ENCODE measurements at regions not wholly inside any gene's neighbourhood (a gene's known extent, or its start where the extent isn't known, plus 50 kb on each side); places are given as distances from the start of the nearest gene placed in this dataset.

- peak; percentile 31 for DNase-seq (ENCODE audit: low read depth)
Measured at GRCh38 chr5:86971034-86971571, 296.6 kb upstream of the RASA1 start.

DNA sequence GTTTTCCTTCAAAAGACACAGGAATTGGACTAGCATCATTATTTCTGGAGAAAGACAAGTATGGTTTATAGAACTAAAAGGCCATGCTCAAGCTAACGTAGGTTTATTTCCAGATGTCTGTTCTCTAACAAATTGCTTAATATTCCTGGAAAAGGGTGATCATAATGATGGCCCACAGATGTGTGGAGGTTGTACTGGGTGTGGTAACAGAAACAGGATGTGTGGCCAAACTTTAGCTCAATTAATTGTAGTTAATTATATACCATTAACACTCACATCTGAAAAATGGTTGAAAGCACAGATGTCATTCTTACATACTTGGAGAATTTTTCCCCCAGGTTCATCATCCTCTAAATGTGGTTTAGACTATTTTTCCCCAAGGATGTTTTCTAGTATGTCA lies 292.7 kb upstream of the RASA1 start:
- no peak for DNase-seq (ENCODE audit: low read depth)

GRCh38 chr5:86977190-86977589 lies 290.5 kb upstream of the RASA1 start:
- peak; percentile 29 for DNase-seq (ENCODE audit: low read depth)

GRCh38 chr5:86977808-86978207 lies 289.9 kb upstream of the RASA1 start:
- DNase-seq (ENCODE audit: low read depth), result no peak

GRCh38 chr5:86979811-86980411 lies 287.8 kb upstream of the RASA1 start:
- DNase-seq (ENCODE audit: low read depth), result peak; percentile 79

- DNase-seq (ENCODE audit: low read depth), result no peak
Measured at GRCh38 chr5:86981898-86982297, 285.8 kb upstream of the RASA1 start.

GRCh38 chr5:86983208-86983607 lies 284.5 kb upstream of the RASA1 start:
- DNase-seq (ENCODE audit: low read depth), result peak; percentile 19

- no peak for DNase-seq (ENCODE audit: low read depth)
Measured at GRCh38 chr5:86986837-86987236, 280.8 kb upstream of the RASA1 start.

GRCh38 chr5:86997516-86997915 lies 270.2 kb upstream of the RASA1 start:
- peak; percentile 82 for DNase-seq (ENCODE audit: low read depth)

- DNase-seq (ENCODE audit: low read depth), result no peak
Measured at GRCh38 chr5:86999951-87000350, 267.7 kb upstream of the RASA1 start.

DNA sequence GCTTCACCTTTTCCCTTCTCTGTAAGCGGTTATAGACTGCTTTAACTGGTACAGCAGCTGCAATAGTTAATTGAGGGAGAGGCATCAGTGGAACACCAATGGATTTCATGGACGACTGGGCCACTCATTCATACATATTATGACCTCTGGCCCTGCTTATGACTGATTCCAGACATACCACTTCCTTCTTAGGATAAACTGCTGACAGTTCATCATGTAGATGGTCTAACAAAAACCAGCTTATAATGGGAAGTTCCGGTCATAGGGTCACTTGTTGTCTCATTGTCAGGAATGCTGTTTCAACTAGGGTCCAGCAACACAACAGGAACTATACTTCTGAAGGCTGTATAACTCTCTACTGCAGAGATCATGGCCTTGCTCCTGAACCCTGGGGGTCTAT lies 265.2 kb upstream of the RASA1 start:
- no peak for DNase-seq (ENCODE audit: low read depth)

GRCh38 chr5:87004101-87004500 lies 263.6 kb upstream of the RASA1 start:
- no peak for DNase-seq (ENCODE audit: low read depth)

DNA sequence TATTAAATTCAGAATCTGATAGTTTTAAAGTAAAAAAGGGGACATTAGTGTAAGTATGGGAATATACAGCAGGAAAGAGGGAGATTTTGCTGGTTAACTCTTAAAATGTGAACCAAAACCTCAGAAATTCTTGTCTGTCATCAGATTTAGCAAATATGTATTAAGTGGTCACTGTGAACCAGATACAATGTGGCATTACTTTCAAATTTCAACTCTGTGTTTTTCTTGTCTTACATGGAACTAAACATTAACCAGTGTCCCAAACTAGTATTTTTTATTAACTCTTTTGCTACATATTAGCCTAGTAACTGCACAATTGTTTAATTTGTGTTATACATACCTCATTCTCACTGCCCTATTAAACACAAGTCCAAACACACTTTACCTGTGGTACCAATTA lies 259.9 kb upstream of the RASA1 start:
- DNase-seq (ENCODE audit: low read depth), result no peak

DNA sequence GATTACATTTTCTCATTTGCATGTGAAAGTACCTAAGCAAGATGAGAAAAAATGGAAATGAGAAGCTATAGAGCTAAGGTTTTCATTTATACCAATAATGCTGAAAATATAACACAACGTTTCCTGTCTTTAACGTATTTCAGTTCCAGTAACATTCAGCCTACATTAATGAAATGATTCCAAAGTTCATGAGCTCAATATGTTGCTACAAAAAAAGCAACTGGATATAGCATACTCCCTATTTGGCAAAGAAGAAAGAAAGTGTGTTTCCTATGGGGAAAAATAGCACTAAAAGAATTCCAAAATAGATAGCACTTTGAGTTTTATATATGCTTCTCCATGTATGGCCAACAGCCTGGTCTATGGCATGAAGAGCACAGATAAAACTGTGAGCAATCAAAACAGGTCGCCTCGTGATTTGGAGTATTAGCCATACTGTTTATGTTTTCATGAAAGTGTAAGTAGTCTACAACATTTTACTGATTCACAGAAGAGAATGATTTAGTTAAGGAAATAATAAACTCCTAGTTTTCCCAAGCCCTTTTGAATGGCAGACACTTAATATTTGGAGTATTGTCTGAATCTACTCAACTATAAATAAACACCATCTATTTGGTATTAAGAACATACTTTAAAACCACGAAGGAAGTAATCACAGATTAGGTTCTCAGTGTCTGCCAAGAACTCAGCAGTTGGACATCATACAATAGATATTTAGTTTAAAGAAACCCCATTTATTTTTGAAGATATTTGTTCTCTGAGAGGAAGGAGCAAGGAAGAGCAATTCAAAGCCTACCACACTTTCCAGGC lies 258.7 kb upstream of the RASA1 start:
- no peak for DNase-seq (ENCODE audit: low read depth)

GRCh38 chr5:87010736-87011135 lies 256.9 kb upstream of the RASA1 start:
- DNase-seq (ENCODE audit: low read depth), result no peak

DNA sequence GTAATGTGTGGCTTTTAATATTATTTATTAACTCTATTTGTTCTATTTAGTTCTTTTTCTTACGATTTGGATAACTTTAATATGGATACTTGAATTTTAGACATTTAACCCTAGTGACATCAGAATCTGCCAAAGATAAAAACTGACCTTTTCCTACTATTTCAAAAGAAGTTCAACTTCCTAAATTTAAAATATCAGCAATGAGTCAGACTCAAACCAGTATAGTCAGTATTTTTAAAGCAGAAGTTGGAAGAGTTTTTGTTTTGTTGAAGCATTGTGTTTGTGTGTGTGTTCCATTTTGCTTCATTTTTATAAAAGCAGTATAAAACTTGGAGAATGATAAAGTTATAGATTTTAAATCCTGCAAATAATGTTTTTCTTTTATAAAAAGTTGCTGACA lies 251.8 kb upstream of the RASA1 start:
- no peak for DNase-seq (ENCODE audit: low read depth)

GRCh38 chr5:87020099-87020934 lies 247.4 kb upstream of the RASA1 start:
- DNase-seq (ENCODE audit: low read depth), result peak; percentile 22

DNA sequence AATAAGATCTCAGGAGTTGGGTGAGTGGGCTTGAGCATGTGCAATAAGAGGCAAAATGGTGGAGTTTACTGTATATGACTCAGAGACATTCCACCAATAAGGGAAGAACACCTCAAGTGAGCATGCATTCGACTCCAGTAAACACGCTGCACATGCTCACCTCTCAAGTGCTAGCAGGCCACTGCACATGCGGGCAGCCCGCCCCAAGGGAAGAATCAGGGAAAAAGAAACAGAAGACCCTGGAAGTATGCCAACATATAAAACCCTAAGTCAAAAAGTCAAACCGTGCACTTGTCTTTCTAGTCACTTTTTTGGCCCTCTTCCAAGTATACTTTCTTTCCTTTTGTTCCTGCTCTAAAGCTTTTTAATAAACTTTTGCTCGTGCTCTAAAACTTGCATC lies 245.3 kb upstream of the RASA1 start:
- no peak for DNase-seq (ENCODE audit: low read depth)

DNA sequence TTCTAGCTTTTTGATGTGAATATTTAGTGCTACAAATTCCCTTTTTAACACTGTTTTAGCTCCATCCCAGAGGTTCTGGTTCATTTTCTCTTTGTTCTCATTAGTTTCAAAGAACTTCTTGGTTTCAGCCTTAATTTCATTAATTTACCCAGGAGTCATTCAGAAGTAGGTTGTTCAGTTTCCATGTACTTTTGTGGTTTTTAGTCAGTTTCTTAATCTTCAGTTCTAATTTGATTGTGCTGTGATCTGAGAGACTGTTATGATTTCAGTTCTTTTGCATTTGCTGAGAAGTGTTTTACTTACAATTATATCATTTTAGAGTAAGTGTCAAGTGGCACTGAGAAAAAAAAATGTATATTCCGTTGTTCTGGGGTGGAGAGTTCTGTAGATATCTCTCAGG lies 240.1 kb upstream of the RASA1 start:
- DNase-seq (ENCODE audit: low read depth), result no peak

- DNase-seq (ENCODE audit: low read depth), result no peak
Measured at GRCh38 chr5:87029951-87030350, 237.7 kb upstream of the RASA1 start.

GRCh38 chr5:87030699-87031098 lies 237.0 kb upstream of the RASA1 start:
- DNase-seq (ENCODE audit: low read depth), result no peak

DNA sequence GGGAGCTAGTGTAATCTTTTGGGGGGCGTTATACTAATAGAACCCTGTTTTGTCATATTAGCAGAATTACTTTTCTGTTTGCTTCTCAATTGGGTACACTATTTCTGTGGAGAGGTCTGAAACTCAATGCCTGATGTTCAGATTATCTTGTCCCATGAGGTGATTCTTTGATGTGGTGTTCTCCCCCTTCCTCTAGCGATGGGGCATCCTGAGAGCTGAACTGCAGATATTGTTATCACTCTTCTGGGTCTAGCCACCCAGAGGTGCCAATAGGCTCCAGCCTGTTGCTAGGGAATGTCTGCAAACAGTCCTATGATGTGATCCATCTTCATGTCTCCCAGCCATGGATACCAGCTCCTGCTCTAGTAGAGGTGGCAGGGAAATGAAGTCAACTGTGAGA lies 233.1 kb upstream of the RASA1 start:
- DNase-seq (ENCODE audit: low read depth), result no peak
